Superior temporal gyrus (tissue), 1 donor: ENCODE measurements at regions not wholly inside any gene's neighbourhood (a gene's known extent, or its start where the extent isn't known, plus 50 kb on each side); places are given as distances from the start of the nearest gene placed in this dataset.

ENCODE experiments used
- DNase-seq: peaks from one replicate; pipeline ENCODE4 v3.0.0-alpha.2; 2016; ENCODE audit errors: extremely low spot score

DNA sequence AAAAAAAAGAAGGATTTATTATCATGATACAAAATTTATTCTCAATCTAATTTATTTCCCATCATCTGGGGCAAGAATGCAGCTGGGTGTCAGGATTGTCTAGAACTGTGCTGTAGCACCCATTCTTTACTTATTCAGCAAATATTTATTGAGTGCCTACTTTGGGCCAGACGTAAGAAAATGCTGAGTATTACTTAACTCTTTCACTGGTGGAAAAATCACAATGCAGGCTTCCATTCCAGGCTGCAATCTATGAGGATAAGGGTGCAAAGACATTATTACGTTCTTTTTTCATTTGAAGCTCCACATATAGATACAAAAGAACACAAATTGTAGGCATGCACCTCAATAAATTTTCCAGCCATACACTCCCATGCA is 86.0 kb upstream of the CDKN3 start:
- DNase-seq, result no peak

DNA sequence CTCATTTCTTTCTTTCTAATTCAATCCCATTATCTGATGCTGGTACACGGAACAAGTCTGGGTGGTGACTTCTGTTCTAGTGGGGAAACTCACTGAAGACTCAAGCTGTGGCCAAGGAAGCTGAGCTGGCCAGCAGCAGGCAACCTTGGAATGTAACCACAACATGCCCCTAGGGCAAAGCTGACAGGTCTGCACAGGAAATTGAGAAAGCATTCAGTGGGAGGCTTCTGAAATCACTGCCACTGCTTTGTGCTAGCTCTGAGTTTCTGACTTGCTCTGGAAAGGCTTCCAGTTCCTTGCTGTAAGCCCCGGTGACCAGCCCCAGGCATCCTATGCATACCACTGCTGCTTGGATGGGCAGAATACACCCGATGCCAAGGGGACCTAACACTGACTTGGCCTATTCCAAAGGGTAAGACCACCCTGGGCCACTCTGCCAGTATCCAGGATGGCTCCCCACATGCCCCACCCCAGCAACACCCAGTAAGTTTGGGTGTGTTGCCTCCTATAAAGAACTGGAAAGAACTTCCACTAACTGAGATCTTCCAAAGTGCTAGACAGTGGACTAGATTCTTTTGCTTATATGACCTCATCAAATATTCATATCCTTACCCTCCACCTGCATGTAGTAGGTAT is 84.5 kb upstream of the CDKN3 start:
- DNase-seq, result no peak

DNA sequence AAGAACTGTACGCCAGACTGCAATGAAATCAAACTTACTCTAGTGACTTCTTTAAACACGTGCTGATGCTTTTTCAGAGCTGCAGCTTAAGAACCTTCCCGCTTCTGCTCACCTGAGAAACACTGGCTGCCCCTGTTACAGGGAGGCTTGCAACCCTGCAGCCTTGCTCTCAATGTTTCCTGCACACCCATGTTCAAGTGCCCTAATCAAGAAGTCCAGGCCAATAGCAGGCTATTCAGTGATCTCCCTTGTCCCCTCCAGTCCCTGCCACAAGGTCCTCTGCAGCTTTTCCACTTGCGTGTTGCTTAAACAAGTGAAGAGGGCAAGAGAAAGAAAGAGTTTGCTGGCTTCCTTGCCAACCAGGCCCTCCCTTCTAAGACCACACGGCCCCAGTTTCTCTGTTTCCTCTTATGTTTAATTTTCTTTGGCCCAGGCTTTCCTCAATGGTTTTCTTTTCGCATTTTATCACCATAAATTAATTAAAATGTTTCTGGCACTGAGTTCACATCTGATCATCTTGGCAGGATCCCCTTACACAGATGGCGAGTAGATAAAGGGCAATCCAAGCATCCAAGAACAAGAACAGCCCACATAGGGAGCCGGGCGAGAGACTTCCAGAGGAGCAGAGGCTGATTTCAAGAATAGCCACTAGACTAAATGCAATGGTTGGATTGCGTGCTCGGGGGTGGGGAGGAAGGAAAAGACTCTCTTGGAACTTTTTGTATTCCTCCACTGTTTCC is 82.3 kb upstream of the CDKN3 start:
- no peak for DNase-seq

DNA sequence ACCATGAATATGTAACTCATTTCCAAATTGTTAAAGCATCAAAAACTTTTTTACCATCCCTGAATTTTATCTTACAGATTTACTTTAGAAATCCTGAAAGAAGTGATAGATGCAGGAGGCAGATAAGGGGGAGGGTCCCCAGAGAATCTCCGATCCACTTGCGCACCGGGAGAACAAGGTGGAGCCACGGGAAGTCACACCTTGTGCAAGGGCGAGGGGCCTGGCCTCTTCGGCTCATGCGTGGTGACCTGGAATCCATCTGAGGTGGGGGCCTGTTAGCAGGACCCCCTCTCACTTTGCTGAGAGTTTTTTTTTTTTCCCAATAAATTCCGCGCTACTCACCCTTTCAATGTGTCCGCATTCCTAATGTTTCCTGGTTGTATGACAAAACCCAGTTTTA is 80.2 kb upstream of the CDKN3 start:
- no peak for DNase-seq

DNA sequence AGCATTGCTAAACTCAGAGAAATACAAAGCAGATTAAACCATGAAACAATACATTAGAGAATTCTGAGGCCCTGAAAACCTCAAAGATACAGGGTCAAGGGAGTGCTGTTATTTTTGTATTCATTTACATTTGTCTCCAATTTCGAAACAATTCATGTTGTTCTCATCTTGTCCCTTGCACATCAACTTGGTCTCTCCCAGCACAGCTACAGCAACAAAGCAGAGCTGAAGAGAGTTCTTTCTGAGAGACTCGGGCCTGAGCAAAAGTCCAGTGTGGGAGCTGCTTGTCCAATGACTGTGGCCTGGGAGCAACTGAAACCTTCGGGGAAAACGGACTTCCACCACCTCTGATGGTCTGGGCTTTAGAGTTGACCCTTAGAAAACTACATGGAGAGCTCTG is 79.4 kb upstream of the CDKN3 start:
- DNase-seq, result no peak

DNA sequence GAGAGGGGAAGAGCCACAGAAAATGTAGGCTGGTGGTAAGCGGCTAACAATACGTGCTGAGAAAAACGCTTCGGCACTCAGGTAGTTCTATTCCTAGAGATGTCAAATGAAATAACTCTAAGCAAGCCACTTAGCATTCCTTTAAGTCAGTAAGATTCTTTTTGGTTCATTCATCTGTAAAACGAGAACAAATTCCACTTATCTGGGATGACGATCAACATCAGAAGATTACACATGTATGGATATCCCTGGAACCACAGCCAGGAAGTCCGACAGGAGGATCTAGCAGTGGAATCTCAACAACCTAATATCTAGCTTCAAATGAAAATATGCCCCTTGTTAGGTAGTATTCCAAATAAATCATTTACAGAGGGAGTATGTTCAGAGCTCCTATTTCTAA is 74.6 kb upstream of the CDKN3 start:
- DNase-seq, result no peak

DNA sequence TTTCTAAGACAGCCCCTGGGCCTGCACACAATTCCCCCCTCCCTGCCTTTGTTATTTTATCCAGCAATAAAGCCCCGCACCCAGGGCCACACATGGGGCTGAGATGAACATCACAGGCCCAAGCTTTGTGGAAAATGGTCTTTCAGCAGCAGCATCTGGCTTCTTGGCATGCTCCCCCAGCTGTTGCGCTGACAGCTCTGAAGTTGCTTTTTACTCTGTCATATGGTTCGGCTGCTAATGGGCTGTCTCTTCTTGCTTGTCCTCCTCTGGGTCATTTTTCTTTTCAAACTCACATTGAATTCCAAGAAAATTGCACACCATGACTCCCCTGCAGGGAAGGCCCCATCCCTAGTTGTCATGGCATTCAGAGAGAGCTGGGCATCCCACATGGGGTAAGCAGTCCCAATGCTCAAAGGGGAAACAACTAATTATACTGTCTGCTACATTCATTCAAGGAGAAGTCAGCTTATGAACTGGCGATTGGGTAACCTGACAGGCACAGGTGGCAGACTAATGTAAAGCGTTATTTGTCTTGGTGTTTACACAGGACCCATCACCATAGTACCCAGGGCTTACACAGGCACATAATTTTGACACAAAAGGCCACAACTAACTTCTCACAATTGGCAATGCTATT is 74.0 kb upstream of the CDKN3 start:
- no peak for DNase-seq

DNA sequence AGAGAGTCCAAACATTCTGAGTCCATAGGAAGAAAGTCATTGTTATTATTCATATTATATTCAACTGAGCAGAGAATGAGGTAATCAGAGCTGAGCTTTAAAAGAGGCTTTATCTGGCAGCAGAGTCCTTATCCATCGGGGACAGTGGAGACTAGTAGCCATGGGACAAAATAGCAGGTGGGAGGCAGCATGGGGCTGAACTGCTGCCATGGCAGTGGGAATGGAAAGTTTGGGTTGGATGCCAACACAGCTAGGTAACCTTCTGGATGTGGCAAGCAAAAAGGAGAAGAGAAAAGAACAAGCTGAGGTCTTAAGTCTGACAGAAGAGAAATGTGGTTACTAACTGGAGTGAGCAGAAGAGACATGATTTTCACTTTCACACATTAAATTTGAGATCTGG is 71.0 kb upstream of the CDKN3 start:
- DNase-seq, result no peak

DNA sequence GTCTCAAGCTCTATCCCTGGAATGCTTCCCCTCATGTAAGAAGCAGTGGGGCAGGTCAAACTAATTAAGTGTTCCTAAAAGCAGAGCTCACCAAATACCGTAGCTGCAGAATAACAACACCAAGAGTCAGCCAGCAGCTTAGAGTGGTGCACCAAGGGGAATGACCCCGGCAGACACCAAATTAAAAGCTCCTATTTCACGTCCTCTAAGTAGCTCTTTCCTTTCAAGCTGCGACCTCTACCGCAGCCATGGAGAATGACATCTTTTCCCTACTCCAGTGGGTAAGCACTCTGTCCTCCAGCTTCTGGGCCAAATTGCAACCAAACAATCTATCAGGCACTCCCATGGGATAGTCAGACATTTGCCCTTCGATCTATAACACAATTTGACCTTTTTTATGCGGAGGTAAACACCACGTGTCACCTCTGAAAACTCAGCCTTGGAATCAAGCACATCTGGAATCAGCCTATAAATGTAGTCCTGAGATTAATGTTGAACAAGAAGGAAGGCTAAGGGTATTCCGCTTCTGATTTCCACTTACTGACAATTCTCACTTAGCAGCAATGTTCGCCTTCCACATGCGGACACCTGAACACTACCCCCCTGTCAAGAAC is 67.6 kb upstream of the CDKN3 start:
- peak; percentile 70 for DNase-seq

DNA sequence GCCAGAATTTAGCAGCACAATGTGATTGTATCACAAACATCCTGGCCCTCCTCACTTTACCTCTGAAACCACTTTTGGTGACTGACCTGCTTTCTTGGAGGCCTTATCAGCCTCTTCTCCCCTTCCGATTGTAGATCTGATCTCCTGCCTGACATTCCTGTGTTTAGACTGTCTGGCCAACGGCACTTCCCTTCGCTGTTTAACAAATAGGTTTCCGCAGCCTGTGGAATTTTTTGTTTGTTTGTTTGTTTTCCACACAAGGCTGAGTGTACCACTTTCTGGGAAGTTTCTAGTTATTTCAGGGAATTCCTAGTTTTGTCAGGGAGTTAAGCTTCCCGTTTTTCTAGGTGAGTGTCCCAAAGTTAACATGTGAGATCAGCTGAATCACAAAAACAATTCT is 65.9 kb upstream of the CDKN3 start:
- no peak for DNase-seq

DNA sequence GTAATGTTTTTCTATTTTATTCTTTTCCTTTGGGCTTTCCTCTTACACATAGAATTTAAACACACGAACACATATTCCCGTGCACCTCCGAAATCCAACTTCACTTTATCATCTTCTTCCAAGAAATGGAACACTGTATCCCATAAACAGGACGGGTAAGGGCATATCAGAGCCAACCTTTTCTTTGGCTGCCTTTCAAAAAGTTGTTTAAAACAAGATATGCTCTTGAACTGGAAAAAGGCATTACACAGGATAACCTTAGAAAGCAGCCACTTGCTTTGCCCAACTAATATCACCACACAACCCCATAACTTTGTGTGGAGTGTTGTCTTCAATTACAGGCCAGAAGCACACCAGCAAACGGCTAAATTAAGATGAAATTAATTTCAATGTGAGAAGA is 65.3 kb upstream of the CDKN3 start:
- no peak for DNase-seq

DNA sequence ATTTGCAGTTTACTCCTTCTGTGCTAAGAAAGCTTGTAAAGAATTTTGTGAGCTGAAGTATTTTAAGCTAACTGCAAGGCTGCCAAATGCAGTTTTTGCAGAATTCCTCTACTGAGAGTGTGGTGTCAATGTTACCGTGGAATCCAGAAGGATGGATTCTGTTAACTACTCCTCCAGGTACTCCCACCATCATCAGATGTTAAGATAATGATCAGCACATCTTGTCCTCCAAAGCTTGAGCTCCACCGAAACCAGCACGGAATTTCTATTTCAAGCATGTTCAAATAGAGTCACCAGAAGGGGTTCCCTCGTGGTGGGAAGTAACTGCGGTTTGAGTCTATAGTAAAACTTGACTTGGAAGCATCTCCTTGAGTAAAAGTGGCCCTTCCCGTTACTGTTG is 64.3 kb upstream of the CDKN3 start:
- peak; percentile 70 for DNase-seq

DNA sequence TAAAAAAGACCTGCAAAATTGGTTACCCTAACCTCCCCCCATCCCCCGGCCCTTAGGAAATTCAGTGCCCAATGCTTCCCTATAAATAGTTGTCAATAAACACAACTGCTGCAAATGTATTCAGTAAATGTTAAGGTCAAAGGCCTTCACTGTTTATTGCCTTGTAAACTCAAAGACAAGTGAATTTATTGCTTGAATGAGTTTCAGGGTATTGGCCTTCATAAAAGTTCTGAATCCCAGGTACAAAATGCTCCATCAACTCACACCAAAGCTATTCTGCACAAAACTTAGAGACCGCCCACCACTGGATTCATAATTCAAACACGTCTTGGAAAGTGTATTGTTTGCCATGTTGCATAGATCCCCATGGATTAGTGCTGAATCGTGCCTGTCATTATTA is 63.3 kb upstream of the CDKN3 start:
- DNase-seq, result no peak

DNA sequence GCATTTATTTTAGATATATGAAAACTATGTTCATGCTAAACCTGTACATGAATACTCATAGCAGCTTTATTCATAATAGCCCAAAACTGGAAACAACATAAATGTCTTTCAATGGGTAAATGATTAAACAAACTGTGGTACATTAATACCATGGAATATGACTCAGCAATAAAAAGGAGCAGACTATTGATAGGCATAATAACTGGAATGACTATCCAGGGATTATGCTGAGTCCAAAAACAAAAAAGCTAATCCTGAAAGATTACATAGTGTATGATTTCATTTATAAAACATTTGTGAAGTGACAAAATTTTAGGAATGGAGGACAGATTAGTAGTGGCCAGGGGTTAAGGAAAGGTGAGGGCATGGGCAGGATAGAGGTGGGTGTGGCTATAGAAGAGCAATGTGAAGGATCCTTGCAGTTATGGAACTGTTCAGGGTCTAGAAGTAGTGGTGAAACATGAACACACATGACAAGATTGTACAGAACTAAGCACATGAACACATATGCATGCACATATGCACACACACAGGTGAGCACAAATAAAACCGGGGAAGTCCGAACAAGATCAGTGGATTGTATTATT is 61.1 kb upstream of the CDKN3 start:
- no peak for DNase-seq

DNA sequence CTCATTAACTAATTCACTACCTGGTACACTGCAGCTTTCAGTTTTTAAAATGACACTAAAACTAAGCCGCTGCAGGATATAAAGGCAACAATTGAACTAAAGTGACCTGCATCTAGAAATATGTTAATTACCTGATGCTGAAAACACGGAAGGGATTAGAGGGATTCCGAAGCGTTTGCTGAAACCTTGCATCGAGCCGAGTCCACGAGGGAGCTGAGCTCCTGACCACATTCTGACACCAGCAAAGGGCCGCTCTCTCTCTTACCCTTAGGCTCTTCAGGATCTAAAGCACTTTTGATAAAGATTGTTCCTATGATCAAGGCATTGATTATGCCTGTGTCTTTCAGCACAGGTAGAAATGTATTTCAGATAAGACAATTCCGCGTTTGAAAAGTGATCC is 59.5 kb upstream of the CDKN3 start:
- no peak for DNase-seq

DNA sequence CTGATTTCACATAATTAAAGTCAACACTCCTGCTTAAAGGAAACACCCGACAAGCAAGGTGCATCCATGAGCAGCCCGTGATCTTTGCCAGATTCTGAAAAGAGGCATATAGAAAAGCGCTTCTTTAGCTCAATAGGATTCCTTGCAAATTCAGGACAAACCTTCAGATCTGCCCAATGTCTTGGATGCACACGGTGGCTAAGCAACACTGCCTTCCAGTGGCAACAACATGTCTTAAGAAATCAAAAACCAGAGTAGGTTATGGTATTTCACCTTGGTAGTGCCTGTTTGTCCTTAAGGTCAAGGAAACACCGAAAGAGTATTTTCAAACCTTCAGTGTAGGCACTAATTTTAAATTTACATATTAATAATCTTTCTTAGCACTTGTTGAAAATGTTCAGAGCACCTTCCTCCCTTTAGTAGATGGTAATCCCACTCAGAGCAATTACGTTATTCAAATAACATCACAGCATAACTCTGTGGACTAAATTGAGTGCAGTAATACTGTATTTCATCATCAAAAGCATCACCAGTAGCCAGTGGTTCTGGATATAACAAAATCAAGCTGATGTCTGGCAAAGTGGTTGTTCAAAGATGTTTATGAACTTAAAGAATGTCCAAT is 58.0 kb upstream of the CDKN3 start:
- no peak for DNase-seq

DNA sequence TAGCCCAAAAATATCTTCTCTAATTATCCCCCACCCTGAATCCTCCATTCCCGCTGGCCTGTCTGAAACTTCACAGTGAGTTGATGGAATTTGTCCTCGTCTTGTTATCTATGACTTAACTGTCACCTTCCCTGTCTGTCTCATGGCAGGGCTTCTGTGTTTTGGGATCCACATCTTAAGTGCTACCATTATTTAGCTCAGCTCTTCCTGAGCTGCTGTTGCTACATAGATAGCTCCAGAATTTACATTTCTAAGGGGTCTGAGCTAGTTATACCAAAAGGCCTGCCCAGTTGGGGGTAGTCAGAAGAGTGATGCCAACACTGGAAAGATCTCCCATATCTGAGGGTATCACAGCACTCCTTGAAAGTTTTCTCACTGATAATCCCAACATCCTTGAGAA is 57.0 kb upstream of the CDKN3 start:
- DNase-seq, result no peak

DNA sequence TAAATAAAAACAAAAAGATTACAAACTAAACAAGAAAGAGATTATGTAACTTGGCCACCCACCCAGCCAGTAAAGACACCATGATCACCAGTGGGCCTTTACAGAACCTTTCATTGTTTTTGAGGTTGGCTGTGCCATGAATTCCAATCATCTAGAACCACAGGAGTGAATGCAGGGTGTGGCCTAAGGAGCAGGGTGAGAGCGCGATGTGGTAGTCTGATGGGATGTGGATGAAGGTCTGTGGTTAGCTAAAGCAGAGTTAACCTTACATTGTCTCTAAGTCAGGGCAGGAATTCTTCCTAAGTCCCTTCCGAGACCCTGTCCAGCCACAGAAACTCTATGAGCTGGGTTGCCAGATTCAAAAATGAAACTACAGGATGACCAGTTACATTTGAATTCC is 54.0 kb upstream of the CDKN3 start:
- DNase-seq, result no peak

DNA sequence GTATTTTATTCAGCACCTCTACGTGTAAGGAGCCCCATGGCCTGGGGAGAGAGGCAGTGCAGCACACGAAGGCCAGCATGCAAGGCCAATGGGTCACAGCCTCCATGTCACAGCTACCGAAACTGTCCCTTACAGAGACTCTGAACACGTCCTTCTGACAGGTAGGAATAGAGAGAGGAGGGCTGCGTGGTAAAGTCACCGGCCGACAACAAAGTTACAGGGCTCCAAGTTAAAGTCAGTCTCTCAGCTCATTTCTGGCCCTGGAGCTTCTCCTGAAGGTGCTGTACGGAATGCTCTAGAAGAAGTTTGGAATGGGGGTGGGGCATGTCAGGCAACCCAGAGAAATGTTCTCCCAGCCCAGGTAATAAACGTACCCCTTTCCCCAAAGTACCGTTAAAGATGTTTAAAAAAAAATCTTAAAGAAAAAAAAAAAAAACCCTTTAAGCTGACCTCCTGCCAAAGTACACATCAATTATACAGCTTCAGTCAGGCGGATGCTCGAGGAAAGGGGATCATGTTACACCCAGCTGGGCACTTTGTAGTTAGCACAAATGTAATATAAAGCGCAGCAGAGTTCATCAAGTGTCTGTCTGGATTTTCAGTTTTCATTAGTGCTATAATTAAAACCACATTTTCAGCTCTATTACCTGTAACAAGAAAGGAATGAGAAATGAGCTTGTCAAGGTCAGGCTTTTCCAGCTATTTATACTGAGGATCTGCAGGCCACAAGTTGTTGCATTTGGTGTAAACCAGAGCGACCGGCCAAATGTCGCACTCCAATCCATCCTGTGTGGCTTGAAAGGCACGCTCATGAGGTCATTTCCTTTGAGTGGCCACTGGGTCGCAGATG is 53.3 kb upstream of the CDKN3 start:
- no peak for DNase-seq

DNA sequence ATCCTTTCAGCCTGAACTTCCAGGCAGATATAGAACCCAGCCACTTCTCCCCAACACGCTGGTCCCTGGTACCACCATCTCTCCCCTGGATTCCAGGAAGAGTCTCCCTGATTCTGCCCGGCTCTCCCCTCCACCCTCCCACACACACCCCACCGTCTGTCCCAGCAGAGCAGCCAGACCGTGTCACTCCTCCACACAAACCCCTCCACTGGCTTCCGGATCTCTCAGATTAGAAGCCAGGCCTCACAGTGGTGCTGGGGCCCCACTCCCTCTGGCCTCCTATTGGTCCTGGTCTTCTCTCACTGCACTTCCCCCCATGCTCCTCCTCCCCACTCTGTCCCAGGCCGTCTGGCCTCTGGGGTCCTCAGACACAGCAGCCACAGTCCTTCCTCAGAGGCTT is 52.4 kb upstream of the CDKN3 start:
- no peak for DNase-seq

DNA sequence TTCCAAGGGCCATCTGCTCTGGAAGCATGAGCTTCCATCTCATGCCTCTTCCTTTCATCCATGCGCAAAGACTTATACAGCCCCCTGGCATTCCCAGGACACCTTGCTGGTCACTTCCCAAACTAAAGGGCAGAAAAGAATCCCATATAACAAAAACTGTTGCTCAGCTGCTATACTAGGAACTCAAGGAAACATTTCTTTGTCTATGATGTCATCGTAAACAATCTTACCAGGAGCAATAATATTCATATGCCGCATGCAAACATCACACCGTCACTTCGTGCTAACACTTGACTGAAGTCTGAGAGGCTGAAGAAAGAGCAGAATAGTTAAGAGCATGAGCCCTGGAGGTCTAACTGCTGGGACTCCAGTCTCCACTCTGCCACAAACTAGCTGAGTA is 50.5 kb upstream of the CDKN3 start:
- DNase-seq, result no peak
